HG03342 (cell line): ENCODE measurements at regions not wholly inside any gene's neighbourhood (a gene's known extent, or its start where the extent isn't known, plus 50 kb on each side); places are given as distances from the start of the nearest gene placed in this dataset.
A peak's percentile ranks its signal among the peaks of the same experiment; 100 is the strongest.
"Not testable (repeated sequence)": the region's sequence is repeated elsewhere in the genome, so short reads cannot be mapped to it uniquely, and the experiment has no call there.

ENCODE experiments used
- ATAC-seq: cut with Tn5 transposase; IDR thresholded peaks from one replicate; pipeline ENCODE4 v1.9.1; 2021; ENCODE audit warnings: mild to moderate bottlenecking, moderate library complexity; ENCODE audit not compliant: unreplicated experiment

DNA sequence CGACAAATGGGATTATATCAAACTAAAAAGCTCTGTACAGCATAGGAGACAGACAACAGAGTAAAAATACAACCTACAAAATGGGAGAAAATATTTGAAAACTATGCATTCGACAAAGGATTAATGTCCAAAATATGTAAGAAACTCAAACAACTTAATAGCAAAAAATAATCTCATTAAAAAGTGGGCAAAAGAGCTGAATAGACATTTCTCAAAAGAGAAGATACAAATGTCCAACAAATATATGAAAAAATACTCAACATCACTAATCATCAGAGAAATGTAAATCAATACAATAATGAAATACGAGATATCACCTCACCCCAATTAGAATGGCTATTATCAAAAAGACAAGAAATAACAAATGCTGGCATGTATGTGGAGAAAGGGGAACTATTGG lies 272.9 kb downstream of the KLHL13 start:
- no peak for ATAC-seq

DNA sequence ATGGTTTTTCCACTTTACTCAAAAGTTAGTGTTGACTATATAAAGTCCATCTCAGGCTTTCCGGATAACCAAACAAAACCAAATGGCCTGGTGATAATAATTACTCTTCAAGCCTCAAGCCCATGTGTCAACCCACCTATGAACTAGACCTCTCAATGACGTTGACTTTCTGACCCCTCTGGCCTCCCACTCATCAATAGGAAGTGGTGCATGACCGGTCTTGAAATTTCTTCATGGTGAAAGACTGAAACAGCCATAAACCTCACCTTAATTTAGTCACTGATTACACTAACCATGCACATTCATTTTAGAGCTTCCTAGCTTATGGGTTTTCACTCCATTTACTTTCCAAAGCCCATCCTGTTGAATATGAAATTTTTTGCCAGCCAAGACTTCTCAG lies 276.0 kb downstream of the KLHL13 start:
- no peak for ATAC-seq

DNA sequence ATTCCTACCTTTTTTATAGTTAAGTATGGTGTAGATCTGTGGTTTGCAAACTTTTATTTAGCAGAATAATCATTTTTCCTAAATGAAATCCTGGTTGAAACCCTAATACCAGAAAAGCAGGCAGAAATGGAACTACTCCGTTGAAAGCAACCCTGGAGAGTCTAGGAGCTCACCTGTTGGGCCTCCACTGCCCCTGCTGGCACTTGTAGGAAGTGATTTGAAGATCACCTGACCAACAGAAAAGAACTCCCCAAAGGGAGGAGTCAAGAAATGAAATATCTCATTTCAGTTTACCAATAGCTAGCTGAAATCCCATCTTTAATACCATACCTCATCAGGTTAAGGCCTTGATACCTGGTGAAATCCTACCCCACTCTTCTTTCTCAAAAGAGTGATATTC lies 277.1 kb downstream of the KLHL13 start:
- peak; percentile 75 for ATAC-seq

DNA sequence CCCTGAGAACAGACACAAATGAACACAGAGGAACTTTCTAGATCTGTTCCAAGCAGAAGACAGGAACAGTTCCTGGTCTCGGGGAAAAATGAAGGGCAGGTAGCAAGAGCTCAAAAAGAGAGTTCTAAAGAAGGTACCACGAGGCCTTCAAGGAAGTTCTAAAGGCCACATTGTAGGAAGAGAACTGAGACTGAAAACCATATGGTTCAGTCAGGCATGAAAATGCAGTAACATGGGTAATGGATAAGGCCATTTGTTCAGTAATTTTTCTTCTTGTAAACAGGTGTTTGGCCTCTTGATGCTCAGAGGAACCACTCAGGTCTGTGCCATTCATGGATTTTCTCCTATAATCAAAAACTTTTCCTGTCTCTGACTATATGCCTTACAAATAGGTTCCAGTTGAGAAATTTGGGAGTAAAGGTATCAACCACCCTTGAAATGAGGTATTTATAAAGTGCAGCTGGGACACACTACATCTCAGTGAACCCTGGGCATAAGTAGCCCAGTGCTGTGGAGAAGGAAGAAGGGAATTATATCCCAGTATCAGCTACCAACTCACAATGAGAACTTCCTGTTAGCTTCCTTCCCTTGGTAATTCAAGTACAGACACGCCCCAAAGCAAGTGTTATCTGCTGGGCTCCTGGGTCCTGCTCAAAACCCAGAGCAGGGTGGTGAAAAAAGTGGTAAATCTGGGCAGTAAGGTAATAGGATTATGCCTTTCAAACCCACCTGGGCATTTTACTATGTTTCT lies 277.9 kb downstream of the KLHL13 start:
- ATAC-seq = no peak

DNA sequence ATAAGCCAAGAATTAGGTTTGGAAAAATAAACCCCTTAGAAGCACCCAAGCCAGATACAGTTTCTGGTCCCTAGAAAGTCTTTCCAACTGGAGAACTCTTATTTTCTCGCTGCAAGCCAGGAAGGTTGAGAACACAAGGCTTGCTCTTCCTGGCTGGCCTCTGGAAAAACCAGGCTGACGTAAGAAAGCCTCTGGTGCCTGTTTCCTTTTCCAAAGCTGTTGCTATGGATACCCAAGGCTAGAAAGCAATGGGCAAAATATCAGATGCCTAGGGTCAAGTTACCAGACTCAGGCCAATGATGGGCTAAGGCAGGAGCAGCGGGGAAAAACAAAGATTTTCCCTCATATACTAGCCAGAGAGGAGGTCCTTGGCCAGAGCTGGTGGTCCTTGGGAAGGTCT lies 281.6 kb downstream of the KLHL13 start:
- no peak for ATAC-seq

DNA sequence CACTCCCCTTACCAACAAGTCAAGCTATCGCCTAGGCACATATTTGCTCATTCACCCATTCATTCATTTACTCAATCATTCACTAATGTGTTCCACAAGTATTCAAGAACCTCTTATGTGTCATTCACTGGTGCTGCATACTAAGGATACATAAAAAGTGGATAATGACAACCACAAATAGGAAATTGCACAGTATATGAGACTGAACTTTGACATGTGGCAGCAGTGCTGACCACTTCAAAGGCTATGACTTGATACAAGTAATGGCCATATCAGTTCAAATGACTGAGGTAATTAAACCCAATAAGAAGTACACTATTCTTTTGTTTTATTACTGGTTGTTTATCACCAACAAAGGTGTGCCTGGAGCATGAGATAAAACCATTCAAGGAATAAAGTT lies 282.5 kb downstream of the KLHL13 start:
- ATAC-seq = no peak

DNA sequence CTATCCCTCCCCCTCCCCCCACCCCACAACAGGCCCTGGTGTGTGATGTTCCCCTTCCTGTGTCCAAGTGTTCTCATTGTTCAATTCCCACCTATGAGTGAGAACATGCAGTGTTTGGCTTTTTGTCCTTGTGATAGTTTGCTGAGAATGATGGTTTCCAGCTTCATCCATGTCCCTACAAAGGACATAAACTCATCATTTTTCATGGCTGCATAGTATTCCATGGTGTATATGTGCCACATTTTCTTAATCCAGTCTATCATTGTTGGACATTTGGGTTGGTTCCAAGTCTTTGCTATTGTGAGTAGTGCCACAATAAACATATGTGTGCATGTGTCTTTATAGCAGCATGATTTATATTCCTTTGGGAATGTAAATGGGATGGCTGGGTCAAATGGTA lies 295.1 kb downstream of the KLHL13 start:
- not testable (repeated sequence) for ATAC-seq

DNA sequence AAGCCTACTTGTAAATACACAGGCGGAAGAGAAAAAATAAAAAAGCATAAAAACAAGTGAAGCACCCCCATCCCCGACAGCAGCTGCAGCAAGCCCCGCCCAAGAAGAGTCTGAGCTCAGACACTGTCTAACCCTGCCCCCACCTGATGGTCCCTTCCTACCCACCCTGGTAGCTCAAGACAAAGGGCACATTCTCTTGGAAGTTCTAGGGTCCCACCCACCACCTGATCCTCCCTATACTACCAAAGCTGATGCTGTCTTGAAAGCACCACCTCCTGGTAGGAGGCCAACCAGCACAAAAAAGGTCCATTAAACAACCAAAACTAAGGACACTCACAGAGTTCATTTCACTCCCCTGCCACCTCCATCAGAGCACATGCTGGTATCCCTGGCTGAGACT lies 308.2 kb downstream of the KLHL13 start:
- ATAC-seq = no peak

DNA sequence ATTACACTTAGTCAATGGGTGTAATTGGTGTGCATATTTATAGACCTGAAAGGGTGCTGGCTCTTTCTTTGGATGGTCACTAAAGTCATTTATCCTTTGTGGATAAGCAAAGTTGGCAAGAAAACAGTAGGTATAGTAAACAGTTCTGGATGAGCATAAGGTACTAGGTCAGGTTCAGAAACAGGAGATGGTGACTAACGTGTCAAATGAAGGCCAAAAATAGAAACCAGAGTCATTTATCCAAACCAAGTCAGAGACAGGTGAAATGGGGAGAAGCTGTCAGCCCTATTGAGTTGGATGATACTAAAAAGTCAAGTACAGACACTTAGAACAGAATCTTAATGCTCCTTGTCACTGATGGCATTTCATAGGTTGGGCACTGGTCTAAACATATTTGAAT lies 313.1 kb downstream of the KLHL13 start:
- ATAC-seq = no peak

DNA sequence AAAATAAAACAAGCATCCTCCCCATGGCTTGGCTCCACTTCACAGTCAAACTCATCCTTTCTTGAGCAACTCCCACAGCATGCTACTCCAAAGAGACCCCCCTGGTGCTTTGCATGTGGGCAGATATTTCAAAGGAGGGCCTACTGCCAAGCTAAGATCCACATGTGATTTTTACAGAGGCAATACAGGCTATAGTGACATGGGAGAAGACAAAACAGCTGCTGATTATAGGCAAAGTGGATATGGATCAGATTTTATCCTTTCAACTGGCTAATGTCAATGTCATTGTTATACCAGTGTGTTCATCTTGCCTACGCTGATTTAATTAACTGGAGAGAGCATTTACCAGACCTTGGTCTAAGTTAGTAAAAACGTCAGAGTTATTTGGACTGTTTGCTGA lies 328.3 kb downstream of the KLHL13 start:
- ATAC-seq = no peak

DNA sequence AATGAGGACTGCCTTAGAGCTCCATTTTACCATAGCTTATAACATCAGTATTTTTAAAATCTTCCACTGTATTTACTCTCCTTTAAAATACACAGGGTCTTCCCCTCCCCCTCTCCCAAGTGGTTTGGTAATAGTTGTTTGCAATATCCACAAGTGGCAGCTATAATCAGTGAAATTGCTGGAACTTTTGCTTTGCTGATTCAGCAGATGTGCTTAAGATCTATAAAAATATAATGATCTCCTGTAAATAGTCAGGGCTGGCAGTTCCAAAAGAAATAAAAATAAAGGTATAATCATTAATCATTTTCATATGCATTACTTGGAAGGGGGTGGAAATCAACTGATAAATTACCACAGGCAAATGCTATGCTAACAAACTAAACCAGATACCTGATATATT lies 345.2 kb downstream of the KLHL13 start:
- no peak for ATAC-seq

DNA sequence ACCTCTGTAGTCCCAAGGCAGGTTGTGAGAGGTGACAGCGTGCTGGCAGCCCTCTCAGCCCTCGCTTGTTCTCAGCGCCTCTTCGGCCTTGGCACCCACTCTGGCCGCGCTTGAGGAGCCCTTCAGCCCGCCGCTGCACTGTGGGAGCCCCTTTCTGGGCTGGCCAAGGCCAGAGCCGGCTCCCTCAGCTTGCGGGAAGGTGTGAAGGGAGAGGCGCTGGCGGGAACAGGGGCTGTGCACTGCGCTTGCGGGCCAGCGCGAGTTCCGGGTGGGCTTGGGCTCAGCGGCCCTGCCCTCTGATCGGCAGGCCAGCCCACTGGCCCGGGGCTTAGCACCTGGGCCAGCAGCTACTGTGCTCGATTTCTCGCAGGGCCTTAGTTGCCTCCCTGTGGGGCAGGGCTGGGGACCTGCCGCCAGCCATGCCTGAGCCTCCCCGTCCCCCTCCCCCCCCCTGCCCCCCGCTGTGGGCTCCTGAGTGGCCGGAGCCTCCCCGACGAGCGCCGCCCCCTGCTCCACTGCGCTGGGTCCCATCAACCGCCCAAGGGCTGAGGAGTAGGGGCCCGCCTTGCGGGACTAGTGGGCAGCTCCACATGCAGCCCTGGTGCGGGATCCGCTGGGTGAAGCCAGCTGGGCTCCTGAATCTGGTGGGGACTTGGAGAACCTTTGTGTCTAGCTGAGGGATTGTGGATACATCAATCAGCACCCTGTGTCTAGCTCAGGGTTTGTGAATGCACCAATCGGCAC lies 347.6 kb downstream of the KLHL13 start:
- no peak for ATAC-seq

DNA sequence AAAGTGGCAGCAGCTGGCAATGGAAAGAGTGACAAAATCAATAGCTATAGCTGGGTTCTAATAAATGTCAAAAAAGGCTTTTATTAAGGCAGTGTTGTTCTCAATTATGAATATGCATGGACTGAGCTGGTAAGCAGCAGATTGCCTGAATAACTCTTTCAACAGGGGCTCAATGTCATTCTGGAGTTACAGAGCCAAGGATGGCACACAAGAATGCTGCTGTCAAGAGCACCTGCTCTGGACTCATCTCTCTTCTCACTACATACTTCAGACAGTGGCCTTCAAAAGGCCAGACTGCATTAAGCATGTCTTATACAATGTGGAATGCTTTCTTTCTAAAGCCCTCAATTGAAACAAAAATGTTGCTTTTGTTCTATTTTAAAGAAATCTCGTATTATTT lies 351.4 kb downstream of the KLHL13 start:
- ATAC-seq = no peak

DNA sequence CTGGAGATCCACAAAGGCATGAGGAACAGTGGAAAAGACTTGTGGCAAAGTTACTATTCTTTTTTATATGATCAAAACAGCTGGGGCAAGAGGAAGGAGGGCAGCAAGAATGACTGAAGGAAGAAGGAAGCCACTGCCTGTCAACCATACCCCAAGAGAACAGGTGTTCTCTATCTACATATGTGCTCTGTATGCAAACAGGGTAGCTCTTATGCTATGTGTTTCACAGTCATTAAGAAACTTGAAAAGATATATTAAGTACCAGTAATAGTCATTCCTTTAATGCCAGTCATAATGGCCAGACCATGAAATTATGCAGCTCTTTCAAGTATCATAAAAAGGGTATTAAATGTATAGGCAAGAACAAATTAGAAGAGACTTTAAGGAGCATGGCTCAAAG lies 363.9 kb downstream of the KLHL13 start:
- ATAC-seq = peak; percentile 89

DNA sequence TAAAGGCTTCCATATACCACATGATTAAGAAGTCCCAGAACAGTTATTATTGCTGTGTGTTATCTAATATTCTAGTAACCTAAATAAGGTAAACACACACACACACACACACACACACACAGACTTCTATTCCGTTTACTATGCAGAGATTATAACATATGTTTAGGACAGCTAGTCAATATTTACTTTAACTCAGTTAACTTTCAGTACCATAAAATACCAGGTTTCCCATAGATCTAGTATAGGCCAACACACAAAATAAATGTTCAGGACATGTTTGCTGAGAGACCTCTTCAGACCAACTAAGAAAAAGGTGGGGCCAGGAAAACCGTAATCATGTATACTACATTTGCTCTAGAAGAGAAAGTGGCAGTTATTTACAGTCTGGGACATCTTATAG lies 365.5 kb downstream of the KLHL13 start:
- ATAC-seq = no peak

DNA sequence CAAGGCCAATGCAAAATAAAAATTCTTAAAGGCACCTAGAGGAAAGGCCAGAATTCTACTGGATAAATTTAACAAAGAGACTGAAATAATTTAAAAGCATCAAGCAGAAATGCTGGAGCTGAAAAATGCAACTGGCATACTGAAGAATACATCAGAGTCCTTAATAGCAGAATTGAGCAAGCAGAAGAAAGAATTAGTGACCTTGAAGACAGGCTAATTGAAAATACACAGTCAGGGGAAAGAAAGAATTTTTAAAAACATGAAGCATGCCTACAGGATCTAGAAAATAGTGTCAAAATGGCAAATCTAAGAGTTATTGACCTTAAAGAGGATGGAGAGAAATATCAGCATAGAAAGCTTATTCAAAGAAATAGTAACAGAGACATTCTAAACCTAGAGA lies 371.7 kb downstream of the KLHL13 start:
- no peak for ATAC-seq

DNA sequence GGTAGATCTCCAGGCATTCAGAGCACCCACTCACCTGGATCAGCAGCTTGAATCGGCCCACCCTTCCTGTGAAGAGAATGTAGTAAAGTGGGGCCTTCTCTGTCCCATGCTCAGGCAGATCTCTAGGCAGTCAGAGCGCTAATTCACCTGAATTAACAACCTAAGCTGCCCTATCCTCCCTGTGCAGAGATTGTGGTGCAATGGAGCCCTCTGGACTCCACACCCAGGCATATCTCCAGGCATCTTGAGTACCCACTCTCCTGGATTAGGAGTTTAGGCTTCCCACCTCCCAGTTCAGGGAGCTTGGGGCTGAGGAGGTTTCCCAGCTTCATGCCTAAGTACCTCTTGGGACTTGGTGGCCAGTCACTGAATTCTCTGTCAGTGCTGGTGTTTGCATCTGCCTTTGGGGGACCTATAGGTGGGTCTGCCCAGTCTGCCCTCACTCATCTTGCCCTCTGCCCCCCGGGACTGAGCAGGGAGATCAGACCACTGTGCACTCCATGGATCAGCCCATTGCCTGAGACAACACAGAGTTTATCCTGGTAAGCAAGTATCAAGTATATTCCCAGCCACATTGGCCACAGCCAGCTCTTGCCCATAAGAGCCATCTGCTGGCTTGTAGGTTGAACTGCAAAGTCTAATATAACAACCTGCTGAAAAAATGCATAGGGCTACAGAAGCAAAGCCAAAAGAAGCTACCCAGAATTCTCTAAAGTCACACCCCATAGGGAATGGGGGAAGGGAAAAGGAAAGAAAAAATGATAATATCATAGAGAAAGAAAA lies 372.9 kb downstream of the KLHL13 start:
- no peak for ATAC-seq

DNA sequence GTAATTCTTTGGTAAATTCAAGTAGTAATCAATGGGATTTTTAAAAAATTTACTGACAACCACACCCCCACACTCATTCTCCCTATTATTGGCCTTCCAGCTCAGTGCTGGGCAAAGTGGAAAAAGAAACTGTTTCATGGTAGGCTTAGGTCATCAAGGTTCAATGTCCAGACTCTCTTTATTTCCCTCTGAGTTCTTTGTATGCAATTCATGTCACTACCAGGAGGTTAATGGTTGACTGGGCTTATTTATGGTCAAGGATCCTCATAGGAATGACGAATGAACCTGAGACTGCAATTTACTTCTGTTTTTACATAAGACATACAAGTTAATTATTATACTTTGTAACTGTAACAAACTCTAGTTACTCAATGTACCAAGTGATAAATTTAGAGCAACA lies 403.2 kb downstream of the KLHL13 start:
- no peak for ATAC-seq

DNA sequence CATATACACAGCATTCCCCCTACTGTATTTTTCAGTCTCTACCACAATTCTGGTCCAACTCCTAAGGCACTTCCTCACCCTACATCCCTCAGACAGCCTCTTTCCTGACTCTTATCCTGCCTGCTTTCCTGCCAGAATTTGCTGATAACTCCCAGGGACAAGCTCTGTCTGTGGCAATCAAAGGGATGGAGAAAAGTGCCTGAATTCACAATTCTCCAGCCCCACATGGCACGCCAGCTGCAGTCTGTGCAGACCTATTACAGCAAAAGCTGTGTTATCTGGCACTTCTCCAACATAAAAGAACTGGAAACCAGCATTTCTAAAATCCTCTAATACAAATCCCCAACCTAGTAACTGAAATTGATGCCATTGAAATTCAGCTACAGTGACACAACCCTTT lies 404.8 kb downstream of the KLHL13 start:
- no peak for ATAC-seq

DNA sequence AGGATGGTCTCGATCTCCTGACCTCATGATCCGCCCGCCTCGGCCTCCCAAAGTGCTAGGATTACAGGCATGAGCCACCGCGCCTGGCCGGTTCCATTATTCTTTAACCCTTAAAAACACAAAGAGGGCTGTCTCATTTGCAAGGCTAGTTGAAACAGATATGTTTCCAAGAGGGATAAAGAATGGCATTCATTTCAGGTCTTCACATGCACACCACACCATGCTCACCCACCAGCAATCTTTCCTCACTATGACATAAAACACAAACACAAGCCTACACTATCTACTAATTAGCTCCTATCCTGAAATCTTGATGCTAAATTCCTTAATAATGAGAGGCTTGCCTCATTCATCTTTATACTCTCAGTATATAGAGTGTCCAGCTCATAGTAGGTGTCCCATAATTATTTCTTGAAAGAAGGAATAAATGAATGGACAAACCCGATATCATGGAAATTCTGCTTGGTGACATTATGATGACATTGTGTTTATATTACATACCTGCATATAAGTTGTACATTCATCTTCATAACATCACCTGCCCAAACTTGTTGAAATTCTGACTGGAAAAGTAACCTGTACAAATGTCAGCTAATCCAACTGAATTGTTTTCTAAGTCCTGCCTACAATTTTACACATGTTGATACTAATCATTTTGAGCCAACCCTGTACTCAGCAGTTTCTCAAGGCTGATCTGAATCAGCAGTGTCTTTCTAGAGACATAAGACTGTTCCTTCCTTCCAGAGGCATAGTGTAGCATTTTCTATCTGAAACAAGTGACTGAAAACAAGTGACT lies 408.5 kb downstream of the KLHL13 start:
- no peak for ATAC-seq

DNA sequence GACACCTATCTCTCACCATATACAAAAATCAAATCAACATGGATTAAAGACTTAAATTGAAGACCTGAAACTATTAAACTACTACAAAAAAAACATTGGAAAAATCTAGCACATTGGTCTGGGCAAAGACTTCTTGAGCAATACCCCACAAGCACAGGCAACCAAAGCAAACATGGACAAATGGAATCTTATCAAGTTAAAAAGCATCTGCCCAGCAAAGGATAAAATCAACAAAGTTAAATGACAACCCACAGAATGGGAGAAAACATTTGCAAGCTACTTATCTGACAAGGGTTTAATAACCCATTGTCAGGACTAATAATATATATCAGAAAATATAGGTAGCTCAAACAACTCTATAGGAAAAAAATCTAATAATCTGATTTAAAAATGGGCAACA lies 415.6 kb downstream of the KLHL13 start:
- no peak for ATAC-seq
